HuH-7.5 (cell line): ENCODE measurements at regions not wholly inside any gene's neighbourhood (a gene's known extent, or its start where the extent isn't known, plus 50 kb on each side); places are given as distances from the start of the nearest gene placed in this dataset.

Experiments
- DNase-seq: peaks from one replicate; pipeline ENCODE4 v3.0.0; 2011; ENCODE audit warnings: low spot score

GRCh38 chr1:163896001-163896400 lies 574.2 kb downstream of the NUF2 start:
- DNase-seq = no peak

DNA sequence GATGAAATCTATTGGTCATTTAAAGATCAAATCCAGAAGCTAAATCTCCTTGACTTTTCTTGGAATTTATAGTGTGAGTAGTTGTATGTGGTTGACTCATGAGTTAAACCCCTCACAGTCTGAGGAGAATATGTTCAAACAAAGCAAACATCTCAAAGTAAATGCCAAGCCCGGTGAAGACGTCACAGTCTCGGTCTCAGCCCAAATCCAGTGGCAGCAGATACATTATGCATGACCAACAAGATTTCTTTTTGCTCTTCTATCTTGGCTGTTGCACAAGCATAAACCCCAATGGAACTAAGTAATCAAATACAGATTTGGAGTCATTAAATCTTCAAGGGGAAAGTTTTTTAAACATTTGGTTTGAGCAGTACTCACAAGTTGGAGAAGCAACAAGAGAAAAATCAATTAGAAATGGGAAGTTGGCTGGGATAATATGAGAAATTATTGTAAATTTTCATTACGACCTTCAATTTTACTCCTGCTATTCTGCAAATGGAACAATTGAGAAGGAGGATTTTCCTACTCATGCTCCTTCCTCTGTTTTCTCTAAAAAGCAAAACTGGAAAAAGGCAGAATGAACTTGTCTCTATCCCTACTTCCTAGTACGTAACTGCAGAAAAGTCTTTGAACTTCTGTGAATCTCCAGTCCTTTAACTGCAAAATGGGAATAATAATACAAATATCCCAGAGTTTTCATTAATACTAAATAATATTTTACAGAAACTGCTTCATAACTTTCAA lies 575.8 kb downstream of the NUF2 start:
- no peak for DNase-seq

DNA sequence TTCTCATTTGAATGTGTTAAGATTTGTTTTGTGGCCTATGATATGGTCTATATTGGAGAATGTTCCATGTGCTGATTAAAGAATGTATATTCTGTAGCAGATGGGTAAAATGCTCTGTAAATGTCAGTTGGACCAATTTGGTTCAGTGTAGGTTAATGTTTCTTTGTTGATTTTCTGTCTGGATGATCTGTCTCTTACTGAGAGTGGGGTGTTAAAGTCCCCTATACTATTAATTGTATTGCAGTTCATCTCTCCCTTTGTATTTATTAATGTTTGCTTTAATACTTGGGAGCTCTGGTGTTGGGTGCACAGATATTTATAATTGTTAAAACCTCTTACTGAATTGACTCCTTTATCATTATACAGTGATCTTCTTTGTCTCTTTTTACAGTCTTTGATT lies 584.5 kb downstream of the NUF2 start:
- DNase-seq = no peak

DNA sequence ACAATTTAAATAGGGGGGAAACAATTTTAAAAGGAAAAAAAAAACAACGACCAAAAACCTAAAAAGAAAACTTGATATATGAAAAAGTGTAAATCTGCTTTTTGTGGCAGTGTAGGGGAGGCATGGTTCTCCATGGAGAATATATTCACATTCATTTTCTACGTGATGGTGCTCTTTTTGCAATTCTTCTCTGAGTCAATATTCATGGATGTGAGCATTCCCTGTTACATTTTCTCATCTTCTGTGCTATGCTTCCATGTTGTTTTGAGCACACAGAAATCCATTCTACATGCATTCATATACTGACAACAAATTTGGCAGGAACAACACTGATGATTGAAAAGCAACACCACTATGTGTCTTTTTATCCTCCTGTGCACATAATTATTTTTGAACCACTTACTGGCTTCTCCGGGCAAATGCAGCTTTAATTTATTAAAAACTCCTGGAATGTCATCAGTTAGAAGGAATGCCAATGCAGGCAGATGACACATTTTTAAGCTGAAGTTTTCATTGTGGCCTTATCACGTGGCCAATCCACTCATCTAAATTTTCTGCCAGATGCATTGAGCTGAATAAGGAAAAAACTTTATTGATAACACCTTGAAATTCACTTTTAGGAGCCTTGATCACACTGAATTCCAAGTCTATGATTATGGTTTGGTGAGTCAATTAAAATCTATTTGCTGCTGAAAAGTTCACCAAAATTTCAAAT lies 590.6 kb downstream of the NUF2 start:
- no peak for DNase-seq

GRCh38 chr1:163914785-163915413 lies 593.1 kb downstream of the NUF2 start:
- no peak for DNase-seq

DNA sequence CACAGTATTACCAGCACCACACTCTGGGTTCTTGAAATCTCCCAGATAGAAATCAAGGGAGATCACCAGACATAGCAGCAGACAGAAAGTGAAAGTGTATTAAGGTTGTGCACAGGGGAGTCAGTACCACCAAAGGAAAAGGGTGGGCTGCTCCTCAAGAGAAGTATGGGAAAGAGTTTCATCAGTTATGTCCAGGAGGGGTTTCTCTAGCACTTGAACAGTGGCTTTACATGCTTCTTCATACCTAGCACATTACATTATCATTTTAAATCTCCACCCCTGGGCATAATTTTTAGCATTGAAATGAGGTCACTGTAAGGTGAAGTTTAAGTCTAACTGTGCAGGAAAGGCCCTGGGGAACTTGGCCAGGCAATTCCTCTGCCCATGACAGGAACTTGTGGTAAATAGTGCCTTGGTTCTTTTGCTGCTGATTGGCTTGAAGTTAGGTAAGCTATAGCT lies 601.0 kb downstream of the NUF2 start:
- no peak for DNase-seq

GRCh38 chr1:163924041-163924440 lies 602.3 kb downstream of the NUF2 start:
- DNase-seq = no peak

- DNase-seq = no peak
Measured at GRCh38 chr1:163927493-163927892, 605.7 kb downstream of the NUF2 start.

- DNase-seq = no peak
Measured at GRCh38 chr1:163928069-163928468, 606.3 kb downstream of the NUF2 start.

- no peak for DNase-seq
Measured at GRCh38 chr1:163928651-163929050, 606.9 kb downstream of the NUF2 start.

- no peak for DNase-seq
Measured at GRCh38 chr1:163932901-163933300, 611.1 kb downstream of the NUF2 start.

- no peak for DNase-seq
Measured at GRCh38 chr1:163933437-163933836, 611.7 kb downstream of the NUF2 start.

GRCh38 chr1:163935738-163936374 lies 614.1 kb downstream of the NUF2 start:
- DNase-seq = no peak

DNA sequence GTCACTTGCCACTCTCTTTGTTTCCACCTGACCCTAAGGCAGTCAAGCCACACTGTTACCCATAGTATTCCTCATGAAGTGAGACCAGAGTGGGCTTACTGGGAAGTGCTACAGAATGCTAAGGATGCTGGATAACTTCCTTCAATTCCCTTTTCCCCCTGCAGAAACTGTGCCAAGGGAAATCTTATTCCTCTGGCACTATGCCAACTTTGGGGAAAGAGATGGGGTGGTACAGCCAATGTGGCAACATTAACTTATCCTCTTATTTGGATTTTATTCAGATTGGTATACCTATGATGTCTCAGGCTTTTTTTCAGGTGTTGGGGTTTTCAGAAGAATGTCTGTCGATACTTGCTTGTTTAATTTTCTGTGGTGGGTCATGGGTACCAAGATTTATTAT lies 599.4 kb upstream of the PBX1 start:
- no peak for DNase-seq

DNA sequence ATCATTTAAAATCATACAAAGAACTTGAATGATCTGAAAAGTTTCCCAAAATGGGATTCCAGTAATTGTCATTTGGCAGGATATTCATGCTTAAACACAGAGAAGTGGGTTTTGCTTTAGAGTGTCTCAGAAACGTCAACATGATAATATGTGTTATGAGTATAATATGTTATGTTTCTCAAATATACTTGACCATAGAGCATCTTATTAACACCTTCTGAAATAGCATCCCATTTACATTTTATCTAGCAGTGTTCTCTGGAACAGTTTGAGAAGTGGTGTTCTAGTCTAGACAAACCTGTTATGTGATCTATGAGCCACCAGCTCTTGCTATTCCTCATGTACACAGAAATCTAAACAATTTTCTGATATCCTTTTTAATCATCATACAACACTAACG lies 588.8 kb upstream of the PBX1 start:
- no peak for DNase-seq

GRCh38 chr1:163970699-163971098 lies 588.3 kb upstream of the PBX1 start:
- no peak for DNase-seq

DNA sequence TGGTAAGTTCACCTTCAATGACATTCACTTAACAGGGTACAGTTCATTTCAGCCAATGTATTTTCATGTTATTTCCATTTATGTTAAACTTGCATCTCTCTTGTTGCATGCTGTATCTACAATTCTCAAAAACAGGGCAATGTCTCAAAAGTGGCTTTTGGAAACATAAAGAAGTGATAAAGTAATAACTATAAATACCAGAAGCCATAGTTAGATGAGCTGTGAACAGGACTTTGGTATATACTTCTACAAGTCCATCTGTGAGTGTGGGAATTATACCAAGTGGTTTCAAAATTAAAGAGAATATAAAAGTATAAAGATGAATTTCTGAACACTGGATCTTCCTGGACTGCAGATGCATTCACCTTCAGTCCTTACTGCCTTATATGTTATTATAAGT lies 585.4 kb upstream of the PBX1 start:
- no peak for DNase-seq

GRCh38 chr1:163974120-163974519 lies 584.9 kb upstream of the PBX1 start:
- DNase-seq = no peak

DNA sequence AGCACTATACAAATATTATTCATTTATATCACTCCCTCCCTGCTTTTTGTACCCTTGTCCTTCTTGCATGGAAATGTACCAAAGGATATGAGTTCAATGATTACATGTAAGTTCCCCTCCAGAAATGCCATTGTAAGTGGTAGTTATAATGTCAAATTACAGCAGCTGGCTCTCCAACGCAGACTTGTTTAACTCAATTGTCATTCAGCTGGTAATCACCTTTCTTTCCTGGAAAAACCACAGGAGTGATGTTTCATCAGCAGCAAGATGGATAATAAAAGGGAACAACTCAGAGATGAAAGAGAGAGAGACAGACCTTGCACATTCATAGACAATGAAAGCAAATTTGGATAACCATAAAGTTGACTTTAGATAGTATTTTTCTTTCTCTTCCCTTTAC lies 578.6 kb upstream of the PBX1 start:
- no peak for DNase-seq

- DNase-seq = no peak
Measured at GRCh38 chr1:163981500-163982030, 577.4 kb upstream of the PBX1 start.

GRCh38 chr1:163983097-163983496 lies 575.9 kb upstream of the PBX1 start:
- DNase-seq = no peak

- no peak for DNase-seq
Measured at GRCh38 chr1:163985700-163986099, 573.3 kb upstream of the PBX1 start.
